ENCODE measurements at regions not wholly inside any gene's neighbourhood (a gene's known extent, or its start where the extent isn't known, plus 50 kb on each side); places are given as distances from the start of the nearest gene placed in this dataset.

DNA sequence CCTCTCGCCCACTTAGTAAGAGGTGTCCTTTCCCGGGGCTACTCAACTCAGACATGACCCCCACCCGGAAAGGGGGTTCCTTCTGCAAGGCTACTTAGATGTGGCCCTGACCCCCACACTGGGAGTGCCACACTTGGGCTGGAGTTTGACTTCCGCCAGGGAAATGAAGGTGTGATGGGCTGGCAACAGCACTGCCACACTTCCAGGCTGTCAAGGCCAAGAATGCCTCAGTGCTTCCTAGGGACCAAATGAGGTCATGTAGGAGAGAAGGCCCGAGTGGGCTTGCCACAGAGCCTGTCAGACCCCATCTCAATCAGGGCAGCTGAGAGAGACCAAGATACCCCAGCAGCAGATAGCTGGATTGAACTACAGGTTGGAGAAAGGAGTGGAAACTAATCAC, 55.5 kb downstream of the DRD1 start:
- no peak for DNase-seq

DNA sequence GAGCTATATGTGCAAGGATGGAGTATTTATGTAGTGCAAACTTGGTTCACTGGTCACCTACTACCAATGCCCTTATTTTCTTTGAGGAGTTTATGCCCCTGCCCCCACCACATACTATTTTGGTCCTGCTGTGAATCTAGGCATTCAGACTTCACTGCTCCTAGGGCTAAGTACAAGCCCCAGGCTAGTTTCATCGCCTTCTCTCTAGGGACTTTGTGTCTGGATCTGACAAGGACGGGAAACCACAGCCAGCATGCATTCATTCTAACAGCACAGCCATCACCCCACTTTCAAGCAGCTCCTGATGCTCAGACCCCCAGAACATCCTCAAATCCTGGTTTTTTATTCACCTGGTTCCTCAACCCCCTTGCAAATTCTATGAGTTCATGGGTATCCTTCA, 56.8 kb downstream of the DRD1 start:
- DNase-seq: peak; percentile 64

- peak; percentile 13 for DNase-seq
These were observed 57.5 kb downstream of the DRD1 start for GRCh38 chr5:175386526-175386925.

DNA sequence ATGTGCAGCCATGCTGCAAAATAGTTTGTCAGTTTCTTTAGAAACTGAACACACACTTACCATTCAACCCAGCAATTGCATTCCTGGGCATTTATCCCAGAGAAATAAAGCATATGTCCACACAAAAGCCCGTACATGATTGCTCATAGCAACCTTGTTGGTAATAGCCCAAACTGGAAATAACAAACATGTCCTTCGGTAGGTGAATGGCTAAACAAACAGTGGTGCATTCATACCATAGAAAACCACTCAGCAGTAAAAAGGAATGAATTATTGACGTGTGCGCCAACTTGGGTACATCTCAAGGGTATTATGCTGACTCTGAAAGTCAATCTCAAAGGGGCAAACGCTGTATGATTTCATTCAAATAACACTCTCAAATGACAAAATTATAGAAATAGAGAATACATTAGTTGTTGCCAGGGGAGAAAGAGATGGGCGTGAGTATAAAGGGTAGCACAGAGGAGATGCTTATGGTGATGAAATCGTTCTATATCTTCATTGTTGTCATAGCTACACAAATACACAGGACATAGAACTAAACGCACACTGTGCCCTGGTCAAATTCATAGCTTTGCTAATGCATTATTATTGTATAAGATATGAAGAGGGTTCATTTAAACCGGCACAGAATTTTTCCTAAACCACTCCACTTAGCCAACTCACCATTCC, 58.2 kb downstream of the DRD1 start:
- peak; percentile 65 for DNase-seq

DNA sequence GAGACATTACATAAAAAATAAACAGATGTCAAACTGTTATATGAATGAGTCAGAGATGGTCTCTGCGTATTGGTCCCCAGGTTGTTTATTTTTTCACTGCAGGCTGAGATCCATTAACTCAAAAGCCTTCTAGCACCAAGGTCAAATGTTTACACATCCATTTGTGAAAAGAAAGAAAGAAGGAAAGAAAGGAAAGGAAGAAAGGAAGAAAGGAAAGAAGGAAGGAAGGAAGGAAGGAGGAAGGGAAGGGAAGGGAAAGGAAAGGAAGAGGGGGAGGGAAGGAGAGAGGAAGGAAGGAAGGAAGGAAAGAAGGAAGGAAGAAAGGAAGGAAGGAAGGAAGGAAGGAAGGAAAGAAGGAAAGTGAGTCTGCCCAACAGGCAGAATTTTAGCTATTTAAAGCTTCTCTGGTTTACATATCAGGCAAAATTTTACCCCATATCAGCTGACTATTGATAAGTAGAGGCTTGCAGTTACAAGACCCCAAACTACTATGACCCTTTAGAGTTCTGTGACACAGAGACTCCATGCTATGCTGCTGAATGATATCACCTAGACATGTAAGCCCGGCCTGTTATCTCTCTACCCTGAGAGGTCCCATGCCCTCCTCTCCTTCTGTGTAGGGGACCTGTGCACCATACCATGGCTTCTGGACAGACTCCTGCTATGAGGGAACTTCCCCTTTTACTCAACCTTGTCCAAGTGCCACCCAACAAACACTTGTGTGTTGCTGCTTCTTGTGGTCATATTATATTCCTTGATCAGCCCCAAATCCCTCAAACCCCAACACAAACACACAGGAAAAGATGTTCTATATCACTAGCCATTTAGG, 59.0 kb downstream of the DRD1 start:
- no peak for DNase-seq

DNA sequence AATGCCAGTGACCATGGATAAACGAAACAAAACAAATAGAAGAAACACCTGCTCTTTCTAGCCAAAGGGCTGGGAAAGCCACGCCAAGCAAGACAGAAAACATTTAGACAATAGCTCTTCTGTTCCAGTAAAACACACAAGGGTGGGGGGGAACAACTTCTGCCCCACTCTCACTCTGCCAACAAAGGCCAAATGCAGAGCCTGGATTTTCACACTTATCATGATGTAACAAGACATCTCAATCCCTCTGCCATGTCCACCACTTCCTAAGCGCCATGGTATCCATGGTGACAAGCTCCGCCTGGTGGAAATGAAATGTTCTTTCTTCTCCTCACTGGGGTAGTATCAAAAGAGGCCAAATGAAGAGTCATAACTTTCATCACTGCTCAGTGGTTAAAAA, 60.6 kb downstream of the DRD1 start:
- peak; percentile 30 for DNase-seq

GRCh38 chr5:175382171-175382570, 61.8 kb downstream of the DRD1 start:
- no peak for DNase-seq

DNA sequence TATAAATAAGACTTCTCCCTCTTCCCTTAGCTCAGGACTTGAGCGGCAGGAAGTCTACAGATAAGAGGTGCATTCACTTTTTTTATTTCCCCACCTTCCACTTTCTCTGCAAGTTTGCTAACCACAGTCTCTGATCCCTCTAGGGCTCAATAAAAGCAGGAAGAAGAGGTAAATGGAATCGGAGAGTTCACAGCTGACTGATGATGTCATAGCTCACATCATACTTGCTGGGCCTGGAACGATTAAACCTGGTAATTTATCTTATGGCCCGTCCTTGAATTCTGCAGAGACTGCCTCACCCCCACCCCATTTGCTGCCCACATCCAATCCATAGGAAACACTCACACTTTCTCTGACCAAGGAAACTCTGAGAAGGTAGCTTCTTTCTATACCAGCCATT, 62.9 kb downstream of the DRD1 start:
- DNase-seq: no peak

DNA sequence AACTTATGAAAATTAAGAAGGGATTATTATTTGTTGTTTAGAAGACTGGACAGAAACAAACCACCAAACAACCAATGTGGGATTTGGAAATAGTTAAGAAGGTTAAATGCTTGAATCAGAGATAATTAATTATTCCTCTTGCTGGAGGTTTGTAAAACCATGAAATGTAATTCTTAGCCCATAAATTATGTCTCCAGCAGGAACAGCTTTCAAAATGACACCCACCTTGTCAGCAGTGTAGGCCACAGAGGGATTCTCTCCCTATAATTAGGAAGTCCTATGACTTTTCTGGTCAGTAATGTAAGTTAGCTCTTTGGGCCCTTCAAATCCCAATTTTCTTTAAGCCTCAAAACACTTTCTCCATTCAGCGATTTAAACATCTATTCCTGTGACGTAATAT, 63.3 kb downstream of the DRD1 start:
- DNase-seq: no peak

DNA sequence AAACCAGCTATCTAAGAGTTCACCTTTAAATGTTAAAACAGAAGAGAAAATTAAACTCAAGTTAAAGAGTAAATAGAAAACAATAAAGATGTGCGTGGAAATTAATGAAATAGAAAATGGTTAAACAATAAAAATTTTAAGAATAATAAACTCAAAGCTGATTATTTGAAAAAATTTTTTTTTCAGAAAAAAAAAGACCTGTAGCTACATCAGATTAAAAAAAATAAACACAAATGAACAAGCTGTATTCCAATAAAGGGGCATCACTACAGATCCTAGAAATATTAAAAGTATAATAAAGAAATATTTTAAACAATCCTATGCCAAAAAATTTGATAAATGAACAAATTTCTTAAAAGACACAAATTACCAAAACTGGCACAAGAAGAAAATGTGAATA, 64.1 kb downstream of the DRD1 start:
- DNase-seq: no peak

- DNase-seq: no peak
These were observed 65.4 kb downstream of the DRD1 start for GRCh38 chr5:175378444-175379028.

- DNase-seq: no peak
These were observed 66.2 kb downstream of the DRD1 start for GRCh38 chr5:175377816-175378215.

GRCh38 chr5:175374166-175374875, 69.7 kb downstream of the DRD1 start:
- DNase-seq: no peak

DNA sequence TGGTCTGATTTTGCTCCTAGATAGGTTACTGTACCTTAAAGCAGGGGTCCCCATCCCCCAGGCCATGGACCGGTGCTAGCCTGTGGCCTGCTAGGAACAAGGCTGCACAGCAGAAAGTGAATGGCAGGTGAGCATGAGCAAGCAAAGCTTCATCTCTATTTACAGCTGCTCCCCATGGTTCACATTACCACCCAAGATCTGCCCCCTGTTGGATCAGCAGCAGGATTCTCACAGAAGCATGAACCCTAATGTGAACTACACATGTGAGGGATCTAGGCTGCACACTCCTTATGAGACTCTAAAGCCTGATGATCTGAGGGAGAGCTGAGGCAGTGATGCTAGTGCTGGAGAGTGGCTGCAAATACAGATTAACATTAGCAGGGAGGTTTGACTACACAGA, 78.1 kb downstream of the DRD1 start:
- no peak for DNase-seq

DNA sequence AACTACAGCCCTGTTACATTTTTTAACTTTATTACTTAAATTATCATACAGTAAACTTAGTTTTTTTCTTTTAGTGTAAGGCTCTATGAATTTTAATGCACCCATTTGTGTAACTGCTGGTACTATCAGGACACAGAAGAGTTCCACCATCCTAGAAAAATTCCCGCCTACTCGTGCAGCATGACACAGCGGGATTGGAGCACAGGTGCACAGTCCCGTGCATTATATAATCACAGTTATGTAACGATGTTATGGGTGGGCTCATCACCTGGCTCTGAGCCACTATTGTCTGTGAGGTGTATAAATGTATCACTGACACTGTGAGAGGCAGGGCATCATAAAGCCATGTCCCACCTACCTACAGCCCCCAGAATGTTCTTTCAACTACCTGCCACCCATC, 80.7 kb downstream of the DRD1 start:
- DNase-seq: no peak

GRCh38 chr5:175357995-175358394, 86.0 kb downstream of the DRD1 start:
- DNase-seq: no peak

DNA sequence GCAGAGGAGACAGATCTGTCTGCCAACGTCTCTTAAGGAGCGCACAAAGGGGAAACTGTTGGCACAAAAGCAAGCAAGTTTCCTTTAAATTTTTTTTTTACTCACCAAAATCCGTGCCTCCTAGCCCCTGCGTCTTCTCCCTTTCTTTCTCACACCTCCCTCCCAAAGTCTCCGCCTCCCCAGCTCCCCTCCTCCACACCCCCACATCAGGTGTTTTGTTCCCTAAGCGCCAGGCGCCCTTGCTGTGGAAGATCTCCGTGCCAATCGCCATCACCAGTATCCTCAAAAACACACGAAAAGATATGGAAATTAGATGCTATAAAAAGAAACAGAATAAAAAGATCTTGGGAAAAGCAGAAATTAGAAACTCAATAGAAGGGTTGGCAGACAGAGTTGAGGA, 87.6 kb downstream of the DRD1 start:
- no peak for DNase-seq

- DNase-seq: peak; percentile 6
These were observed 89.0 kb downstream of the DRD1 start for GRCh38 chr5:175354964-175355363.

DNA sequence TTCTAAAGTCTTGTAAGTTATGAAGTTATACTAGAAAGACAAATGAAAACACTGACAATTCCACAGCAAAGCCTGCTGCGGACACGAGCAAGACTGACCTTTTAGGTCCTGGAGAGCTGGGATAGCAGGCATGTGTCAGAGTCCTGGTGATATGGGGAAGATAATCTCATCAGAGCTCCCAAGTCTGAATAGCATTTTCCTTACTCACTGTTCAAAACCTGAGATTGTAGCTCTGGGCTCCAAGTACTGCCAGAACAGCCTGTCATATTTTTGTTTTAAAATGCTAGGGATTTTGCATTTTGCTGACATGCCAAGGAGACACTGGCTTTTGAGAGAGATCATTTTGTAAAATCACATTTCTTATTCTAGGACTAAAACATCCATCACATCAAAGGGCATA, 90.1 kb downstream of the DRD1 start:
- no peak for DNase-seq

DNA sequence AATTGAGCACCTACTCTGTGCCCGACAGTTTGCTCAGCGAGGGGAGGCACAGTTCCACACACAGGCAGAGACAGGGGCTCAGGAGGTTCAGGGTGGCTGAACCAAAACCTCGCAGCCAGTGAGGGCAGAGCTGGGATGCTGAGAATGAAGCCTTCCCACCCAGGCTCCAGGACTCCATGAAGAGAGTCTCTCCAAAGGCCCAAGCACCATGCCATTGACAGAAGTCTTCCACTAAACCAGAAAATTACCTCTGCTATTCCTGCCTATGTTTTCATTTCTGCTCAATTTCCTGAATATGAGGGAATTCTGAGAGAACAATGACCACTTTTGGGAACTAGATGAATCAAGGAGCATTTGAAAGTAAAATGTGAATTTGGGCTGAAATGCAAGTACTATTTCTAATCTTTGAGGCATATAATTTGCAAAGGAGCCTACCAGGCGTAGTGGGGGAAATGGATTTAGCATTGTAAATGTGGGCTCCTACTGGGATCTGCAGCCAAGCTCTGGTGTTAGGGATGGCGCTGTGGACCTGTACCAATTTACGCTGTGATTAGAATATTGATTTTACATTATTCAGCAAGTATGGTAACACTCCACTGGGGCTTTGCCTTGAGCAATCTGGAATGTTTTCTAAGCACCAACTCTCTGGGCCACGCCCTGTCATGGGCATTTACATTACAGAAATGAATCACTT, 91.9 kb downstream of the DRD1 start:
- no peak for DNase-seq

GRCh38 chr5:175351126-175351525, 92.9 kb downstream of the DRD1 start:
- no peak for DNase-seq

GRCh38 chr5:175347931-175348330, 96.1 kb downstream of the DRD1 start:
- no peak for DNase-seq

GRCh38 chr5:175347027-175347426, 97.0 kb downstream of the DRD1 start:
- DNase-seq: peak; percentile 13

All from eye (tissue), 1 donor.